Neuron (in vitro differentiated cells): ENCODE measurements at regions not wholly inside any gene's neighbourhood (a gene's known extent, or its start where the extent isn't known, plus 50 kb on each side); places are given as distances from the start of the nearest gene placed in this dataset.
"Not testable (repeated sequence)": the region's sequence is repeated elsewhere in the genome, so short reads cannot be mapped to it uniquely, and the experiment has no call there.

Experiments used
- H2AFZ ChIP-seq: one replicate; pipeline ENCODE4 v1.6.1; 2013; ENCODE audit warnings: low read depth, mild to moderate bottlenecking, inconsistent platforms, low read length, moderate library complexity
- H3K27me3 ChIP-seq: one replicate; pipeline ENCODE4 v1.6.1; 2013; ENCODE audit warnings: low read length; ENCODE audit not compliant: insufficient read depth
- H3K36me3 ChIP-seq: one replicate; pipeline ENCODE4 v1.6.1; 2013; ENCODE audit warnings: low read length; ENCODE audit not compliant: insufficient read depth
- H3K4me1 ChIP-seq: one replicate; pipeline ENCODE4 v1.6.1; 2013; ENCODE audit warnings: low read length; ENCODE audit not compliant: insufficient read depth
- H3K4me3 ChIP-seq: 2 replicates; pipeline ENCODE4 v1.5.1; 2013; ENCODE audit warnings: mild to moderate bottlenecking, low read length, moderate library complexity
- H3K9me3 ChIP-seq: one replicate; pipeline ENCODE4 v1.6.1; 2013; ENCODE audit warnings: low read length

DNA sequence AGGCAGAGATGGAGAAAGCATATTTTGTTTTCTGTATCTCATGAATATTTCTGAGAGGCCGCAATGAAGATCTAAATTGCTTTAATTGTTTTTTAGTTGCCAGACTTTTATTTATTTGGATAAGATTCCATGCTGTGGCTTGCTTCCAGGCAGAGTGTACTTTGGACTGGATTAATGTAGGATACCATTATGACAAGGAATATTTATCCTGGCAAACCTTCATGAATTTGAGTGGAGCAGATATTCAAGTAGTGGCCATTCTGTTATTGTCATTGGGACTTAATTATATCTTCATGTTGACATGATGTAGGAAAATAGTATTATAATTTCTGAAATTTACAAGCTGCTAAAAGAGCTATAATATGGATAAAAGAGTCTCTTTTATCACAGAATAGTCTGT is 182.9 kb downstream of the C4orf33 start:
- no peaks in the 10 kb centered on the region for H3K27me3 ChIP-seq
- H3K36me3 ChIP-seq: no peaks in the 10 kb centered on the region
- no peaks in the 10 kb centered on the region for H3K4me1 ChIP-seq
- no peak overlapping the region for H2AFZ ChIP-seq
- H3K4me3 ChIP-seq: no peak overlapping the region
- no peaks in the 10 kb centered on the region for H3K9me3 ChIP-seq

DNA sequence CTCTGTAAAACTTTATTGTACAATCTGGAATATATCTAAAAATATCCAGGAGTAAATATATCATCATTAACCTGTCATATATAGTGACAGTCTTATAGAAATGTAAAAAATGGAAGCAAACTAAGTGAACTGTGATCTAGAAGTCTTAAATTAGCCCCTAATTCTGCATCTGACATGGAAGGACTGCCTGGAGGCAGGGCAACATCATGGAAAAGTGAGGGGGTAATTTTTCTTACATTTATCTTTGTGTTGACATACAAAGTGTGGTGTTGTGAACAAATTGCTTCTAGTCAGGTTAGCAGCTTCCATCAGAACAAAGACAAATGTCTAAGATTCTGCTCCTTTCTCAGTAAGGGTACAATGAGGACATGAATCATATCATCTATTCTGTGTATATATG is 186.3 kb downstream of the C4orf33 start:
- H3K4me3 ChIP-seq: no peak overlapping the region
- H2AFZ ChIP-seq: no peak overlapping the region
- no peaks in the 10 kb centered on the region for H3K4me1 ChIP-seq
- H3K9me3 ChIP-seq: no peaks in the 10 kb centered on the region
- H3K27me3 ChIP-seq: no peaks in the 10 kb centered on the region
- no peaks in the 10 kb centered on the region for H3K36me3 ChIP-seq

DNA sequence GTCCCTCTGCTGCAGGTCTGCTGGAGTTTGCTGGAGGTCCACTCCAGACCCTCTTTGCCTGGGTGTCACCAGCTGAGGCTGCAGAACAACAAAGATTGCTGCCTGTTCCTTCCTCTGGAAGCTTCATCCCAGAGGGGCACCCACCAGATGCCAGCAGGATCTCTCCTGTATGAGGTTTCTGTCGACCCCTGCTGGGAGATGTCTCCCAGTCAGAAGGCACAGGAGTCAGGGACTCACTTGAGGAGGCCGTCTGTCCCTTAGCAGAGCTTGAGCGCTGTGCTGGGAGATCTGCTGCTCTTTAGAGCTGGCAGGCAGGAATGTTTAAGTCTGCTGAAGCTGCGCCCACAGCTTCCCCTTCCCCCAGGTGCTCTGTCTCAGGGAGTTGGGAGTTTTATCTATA is 196.2 kb downstream of the C4orf33 start:
- H3K9me3 ChIP-seq, H3K4me1 ChIP-seq: not testable (repeated sequence)

DNA sequence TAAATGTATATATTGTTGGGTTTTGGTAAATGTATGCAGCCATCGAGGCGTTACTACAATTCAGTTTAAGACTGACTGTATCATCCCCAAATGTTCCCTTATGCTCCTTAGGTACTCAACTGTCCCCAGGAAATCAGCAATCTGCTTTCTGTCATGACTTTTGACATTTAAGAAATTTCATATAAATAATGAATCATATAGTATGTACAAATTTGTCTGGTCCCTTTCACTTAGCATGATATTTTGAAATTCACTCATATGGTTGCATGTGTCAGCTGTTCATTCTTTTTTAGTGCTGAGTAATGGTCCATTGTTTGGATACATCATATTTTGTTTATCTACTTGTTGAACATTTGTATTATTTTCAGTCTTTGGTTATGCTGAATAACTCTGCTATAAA is 218.8 kb downstream of the C4orf33 start:
- H3K9me3 ChIP-seq: no peaks in the 10 kb centered on the region
- no peaks in the 10 kb centered on the region for H3K27me3 ChIP-seq
- no peak overlapping the region for H2AFZ ChIP-seq
- H3K36me3 ChIP-seq: no peaks in the 10 kb centered on the region
- H3K4me3 ChIP-seq: no peak overlapping the region
- peaks cover 3% of the 10 kb centered on the region for H3K4me1 ChIP-seq

More for the DNA sequence above, 196.2 kb downstream of the C4orf33 start:
- H3K36me3 ChIP-seq, H3K4me3 ChIP-seq, H2AFZ ChIP-seq, H3K27me3 ChIP-seq: not testable (repeated sequence)

DNA sequence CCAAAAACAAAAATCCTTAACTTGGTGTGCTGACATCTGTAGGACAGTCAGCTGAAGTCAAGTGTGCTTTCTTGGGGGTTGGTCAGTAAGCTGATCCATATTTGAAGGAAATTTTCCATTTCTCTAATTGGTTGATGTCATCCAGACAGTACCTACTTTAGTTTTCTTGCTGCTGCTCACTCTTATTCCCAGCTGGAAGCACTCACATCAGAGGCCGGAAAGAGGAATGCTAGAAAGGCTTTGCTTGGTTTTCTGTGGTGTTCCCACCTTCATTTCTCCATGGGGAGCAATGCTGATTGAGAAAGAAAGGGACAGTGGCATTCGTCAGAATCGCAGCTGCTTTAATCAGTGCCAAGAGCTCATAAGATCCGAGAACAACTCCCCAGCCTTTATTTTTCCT is 227.0 kb downstream of the C4orf33 start:
- H3K4me3 ChIP-seq: no peak overlapping the region
- H3K4me1 ChIP-seq: peaks cover 4% of the 10 kb centered on the region

DNA sequence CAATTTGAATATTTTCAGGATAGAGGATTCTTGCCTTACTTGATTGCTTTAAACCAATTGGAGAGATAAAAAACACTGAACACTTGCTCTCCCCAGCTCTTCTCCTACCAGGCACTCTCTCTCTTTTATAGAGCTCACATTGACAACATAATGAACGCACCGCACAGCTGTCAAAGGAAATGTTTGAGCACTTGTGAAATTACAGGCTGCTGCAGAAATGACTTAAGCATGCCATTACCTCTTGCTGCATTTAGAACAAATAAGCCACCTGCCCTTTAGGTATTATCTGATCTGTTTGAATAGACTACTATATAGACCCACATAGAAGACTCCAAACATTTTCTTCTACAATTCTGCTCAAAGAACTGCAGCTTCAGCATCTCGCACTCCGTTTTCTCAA is 227.7 kb downstream of the C4orf33 start:
- peaks cover 4% of the 10 kb centered on the region for H3K4me1 ChIP-seq
- H2AFZ ChIP-seq: no peak overlapping the region
- no peaks in the 10 kb centered on the region for H3K9me3 ChIP-seq
- no peak overlapping the region for H3K4me3 ChIP-seq
- no peaks in the 10 kb centered on the region for H3K36me3 ChIP-seq
- no peaks in the 10 kb centered on the region for H3K27me3 ChIP-seq

More for the DNA sequence above, 227.0 kb downstream of the C4orf33 start:
- Histone ChIP-seq H2AFZ (no peak overlapping the region), H3K9me3 (no peaks in the 10 kb centered on the region), H3K27me3 (no peaks in the 10 kb centered on the region), H3K36me3 (no peaks in the 10 kb centered on the region)

DNA sequence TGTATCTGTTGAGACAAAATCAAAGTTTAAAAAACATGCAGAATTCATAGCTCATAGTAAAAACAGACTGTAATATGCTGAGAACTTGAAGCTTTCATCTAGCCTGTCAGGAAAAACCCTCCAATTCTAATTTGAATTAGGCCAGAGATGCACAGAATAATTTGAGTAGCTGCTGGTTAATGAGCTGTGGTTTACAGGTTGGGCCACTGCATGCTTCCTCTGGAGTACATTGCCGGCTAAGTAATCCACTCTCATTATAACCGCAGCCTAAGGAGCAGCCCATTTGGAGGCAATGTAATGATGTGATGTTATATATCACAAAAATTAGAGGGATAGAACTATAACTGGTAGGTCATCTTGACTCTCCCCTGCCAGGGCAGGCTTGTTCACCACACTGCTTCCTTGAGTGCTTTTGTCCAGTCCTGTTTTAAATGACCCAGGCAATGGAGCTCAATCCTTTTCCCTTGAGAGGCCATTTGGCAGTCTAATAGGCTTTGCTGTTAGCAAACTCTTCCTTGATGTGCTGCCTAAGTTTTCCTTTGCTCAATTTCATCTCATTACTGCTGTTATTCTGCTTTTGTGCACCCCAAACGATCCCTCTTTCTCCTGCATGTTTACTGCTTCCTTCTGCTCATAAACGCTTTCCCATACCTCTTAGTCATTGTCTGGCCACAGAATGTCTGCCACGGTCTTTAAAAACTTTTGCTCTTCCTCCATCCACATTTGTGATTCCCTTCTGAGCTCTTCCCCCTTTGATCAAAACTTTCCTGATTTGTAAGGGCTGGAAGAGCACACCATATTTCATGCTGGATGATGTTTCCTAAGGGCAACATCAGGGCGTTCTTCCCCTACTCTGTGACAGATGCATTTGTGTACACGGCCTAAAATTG is 230.9 kb downstream of the C4orf33 start:
- H3K27me3 ChIP-seq: no peaks in the 10 kb centered on the region
- H3K9me3 ChIP-seq: peaks cover 2% of the 10 kb centered on the region
- H3K4me1 ChIP-seq: no peaks in the 10 kb centered on the region
- H3K4me3 ChIP-seq: no peak overlapping the region
- H2AFZ ChIP-seq: no peak overlapping the region
- no peaks in the 10 kb centered on the region for H3K36me3 ChIP-seq

DNA sequence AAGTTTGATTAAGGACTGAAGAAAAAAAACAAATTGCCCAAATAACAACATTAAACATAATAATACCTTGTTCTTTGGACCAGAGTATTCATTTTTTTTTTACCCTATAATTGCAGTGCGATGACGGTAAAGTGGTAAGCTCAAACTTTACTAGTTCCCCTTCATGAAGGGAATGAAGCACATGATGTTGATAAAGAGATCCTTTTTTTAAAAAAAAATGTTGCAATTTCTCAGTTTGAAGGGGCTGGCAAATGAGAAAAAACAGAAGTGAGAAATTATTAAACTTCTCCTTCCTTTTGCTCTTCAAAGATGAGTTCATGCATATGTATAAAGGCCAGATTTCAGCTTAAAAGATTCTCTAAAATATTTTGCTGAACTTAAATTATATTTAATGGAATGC is 231.7 kb downstream of the C4orf33 start:
- no peaks in the 10 kb centered on the region for H3K36me3 ChIP-seq
- peaks cover 2% of the 10 kb centered on the region for H3K9me3 ChIP-seq
- no peak overlapping the region for H3K4me3 ChIP-seq
- no peaks in the 10 kb centered on the region for H3K4me1 ChIP-seq
- H3K27me3 ChIP-seq: no peaks in the 10 kb centered on the region
- no peak overlapping the region for H2AFZ ChIP-seq

DNA sequence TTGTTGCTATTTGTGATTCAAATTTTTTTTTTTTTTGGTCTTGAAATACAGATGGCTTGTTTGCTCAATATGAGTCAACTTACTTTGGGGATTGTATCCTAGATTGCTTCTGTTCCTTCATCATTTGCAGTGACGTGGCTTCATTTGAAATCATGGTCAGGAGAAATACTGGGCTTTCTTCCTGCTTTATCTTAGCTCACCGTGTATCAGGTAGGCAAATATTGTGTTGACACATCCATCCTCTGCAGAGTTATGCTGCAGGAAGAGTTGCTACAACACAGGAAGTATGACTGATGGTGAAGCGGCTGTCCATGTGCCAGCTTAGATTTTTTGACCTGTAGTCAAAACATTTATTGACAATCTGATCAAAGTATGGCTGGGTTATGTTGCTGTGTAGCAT is 232.2 kb downstream of the C4orf33 start:
- H3K4me3 ChIP-seq: no peak overlapping the region
- no peaks in the 10 kb centered on the region for H3K27me3 ChIP-seq
- H3K9me3 ChIP-seq: peaks cover 2% of the 10 kb centered on the region
- no peak overlapping the region for H2AFZ ChIP-seq
- H3K36me3 ChIP-seq: no peaks in the 10 kb centered on the region
- no peaks in the 10 kb centered on the region for H3K4me1 ChIP-seq

DNA sequence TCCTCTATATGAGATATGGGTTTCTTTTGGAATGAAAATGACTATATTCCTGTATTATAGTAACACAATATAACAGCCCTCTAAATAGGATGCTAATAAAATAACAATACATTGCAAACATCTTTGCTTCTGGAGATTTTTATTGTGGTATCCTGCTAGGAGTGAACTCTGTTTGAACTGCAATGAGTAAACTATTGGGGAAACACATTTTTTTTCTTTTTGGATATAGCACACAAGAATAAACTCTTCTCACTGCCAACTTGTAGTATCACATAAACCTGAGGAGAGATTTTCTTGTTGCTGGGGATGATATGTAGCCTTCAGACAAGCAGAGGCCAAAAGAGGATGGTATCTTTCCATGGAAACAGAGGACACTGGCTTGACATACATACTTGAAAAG is 238.2 kb downstream of the C4orf33 start:
- no peaks in the 10 kb centered on the region for H3K36me3 ChIP-seq
- H3K4me1 ChIP-seq: peaks cover 22% of the 10 kb centered on the region
- no peak overlapping the region for H2AFZ ChIP-seq
- peaks cover 2% of the 10 kb centered on the region for H3K9me3 ChIP-seq
- no peak overlapping the region for H3K4me3 ChIP-seq
- no peaks in the 10 kb centered on the region for H3K27me3 ChIP-seq

DNA sequence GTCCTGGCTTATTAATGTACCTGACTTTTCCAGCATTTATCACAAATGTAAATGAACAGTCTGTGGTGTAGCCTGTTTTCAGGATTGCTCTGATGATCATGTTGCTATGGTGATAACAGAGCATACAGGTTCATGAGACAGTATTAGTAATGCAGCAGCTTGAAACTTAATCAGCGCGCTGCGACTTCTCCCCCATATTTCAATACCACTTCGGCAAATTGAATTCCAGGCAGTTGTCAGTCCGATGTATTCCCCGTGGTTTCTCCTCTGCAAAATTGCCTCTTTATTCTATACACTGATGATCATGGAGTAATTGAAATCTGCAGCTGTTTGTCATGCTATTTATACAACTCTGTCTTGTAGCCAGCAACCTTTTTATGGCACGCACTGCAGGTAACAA is 239.3 kb downstream of the C4orf33 start:
- H3K4me1 ChIP-seq: peaks cover 22% of the 10 kb centered on the region
- H3K27me3 ChIP-seq: no peaks in the 10 kb centered on the region
- no peaks in the 10 kb centered on the region for H3K36me3 ChIP-seq
- H2AFZ ChIP-seq: no peak overlapping the region
- H3K9me3 ChIP-seq: no peaks in the 10 kb centered on the region
- no peak overlapping the region for H3K4me3 ChIP-seq

DNA sequence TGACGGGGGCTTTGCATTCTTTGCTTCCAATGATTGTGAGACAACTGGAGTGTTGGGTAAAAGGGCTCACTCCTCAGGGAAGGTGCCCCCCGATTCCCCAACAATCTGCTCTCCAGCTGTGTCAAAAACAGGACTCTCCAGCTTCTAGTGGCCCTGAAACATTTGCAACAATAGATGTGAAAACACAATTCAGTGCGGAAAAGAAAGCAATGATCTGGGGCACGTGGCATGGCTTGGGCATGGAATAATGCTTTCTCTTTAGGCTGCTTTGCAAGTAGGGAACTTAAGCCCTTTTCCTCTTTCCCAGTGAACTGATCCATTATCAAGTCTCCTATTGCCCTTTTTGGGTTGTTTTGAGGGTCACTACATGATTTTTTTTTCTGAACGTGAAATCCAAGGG is 239.9 kb downstream of the C4orf33 start:
- Histone ChIP-seq H3K4me1 (peaks cover 22% of the 10 kb centered on the region), H3K36me3 (no peaks in the 10 kb centered on the region), H3K9me3 (no peaks in the 10 kb centered on the region), H3K4me3 (no peak overlapping the region), H3K27me3 (no peaks in the 10 kb centered on the region), H2AFZ (no peak overlapping the region)

DNA sequence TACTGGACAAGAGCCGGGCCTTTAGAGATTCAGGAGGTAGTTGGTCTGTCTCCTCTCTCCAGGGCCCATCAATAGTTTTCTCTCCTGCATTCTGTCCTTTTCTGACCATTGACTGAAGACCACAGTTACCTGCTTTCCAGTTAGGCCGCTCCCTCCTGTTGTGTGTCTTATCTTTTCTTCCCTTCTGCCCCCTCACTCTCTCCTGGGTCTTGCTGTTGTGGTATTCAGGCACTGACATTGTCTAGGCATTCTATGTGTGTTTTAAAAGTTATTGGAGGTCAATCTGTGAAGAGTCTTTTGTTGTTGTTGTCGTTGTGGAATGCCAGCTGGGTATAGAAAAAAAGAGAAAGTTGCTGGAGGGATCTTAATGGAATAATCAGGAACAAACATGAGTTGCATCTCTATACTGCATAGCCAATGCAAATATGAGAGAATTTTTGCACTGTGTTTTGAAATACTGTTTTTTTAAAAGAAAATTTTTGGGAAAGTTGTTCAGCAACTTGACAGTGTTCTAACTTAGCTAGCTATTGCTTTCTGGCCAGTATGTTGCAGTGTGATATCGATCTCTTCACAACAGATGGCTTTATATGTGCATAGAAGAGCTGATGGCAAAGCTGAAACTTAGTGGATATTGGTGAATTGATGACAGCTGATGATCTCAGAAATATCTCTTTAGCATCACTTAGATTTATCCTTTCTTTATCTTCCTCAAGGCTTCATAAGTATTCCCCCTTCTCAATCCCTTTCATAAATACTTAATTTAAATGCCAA is 240.7 kb downstream of the C4orf33 start:
- Histone ChIP-seq H3K9me3 (no peaks in the 10 kb centered on the region), H2AFZ (no peak overlapping the region), H3K4me1 (peaks cover 22% of the 10 kb centered on the region), H3K27me3 (no peaks in the 10 kb centered on the region), H3K36me3 (no peaks in the 10 kb centered on the region), H3K4me3 (no peak overlapping the region)
